Transverse colon (tissue), 4 donors: ENCODE measurements at regions not wholly inside any gene's neighbourhood (a gene's known extent, or its start where the extent isn't known, plus 50 kb on each side); places are given as distances from the start of the nearest gene placed in this dataset.

Experiments used
- CTCF ChIP-seq, 5 experiments: fragments of 200-600 bp in 3 of 5; fragments of 450-650 bp in 2 of 5; sonication (generic) in 3 of 5; IDR thresholded peaks; 1 replicate in 2 of 5; 2 replicates in 3 of 5; pipeline ENCODE4 v1.5.1; 2016 to 2017; ENCODE audit warnings: antibody characterized with exemption in 5 of 5, inconsistent platforms in 3 of 5, mild to moderate bottlenecking in 2 of 5, moderate library complexity in 1 of 5
- EP300 ChIP-seq: sonication (generic); formaldehyde crosslinking; IDR thresholded peaks from one replicate; pipeline ENCODE4 v1.6.1; 2017; ENCODE audit warnings: antibody characterized with exemption, low read depth
- POLR2A ChIP-seq: fragments of 450-650 bp; IDR thresholded peaks from one replicate; pipeline ENCODE4 v1.6.1; 2016; ENCODE audit warnings: antibody characterized with exemption, mild to moderate bottlenecking, moderate library complexity
- POLR2AphosphoS5 ChIP-seq, 3 donors: sonication (generic); formaldehyde crosslinking; IDR thresholded peaks; one replicate each; pipeline ENCODE4 v1.6.1; 2016; ENCODE audit warnings: antibody characterized with exemption in 3 of 3

- TF ChIP-seq CTCF (IDR thresholded peaks at IDR 0.05), result no peak
- TF ChIP-seq POLR2A, result no peak
- no peak for TF ChIP-seq POLR2AphosphoS5 (IDR thresholded peaks at IDR 0.05)
- TF ChIP-seq EP300, result no peak
These were observed 265.7 kb upstream of the C1orf174 start for GRCh38 chr1:4165686-4166300.
